ELF-1 (cell line): ENCODE measurements at regions not wholly inside any gene's neighbourhood (a gene's known extent, or its start where the extent isn't known, plus 50 kb on each side); places are given as distances from the start of the nearest gene placed in this dataset.
"Not testable (repeated sequence)": the region's sequence is repeated elsewhere in the genome, so short reads cannot be mapped to it uniquely, and the experiment has no call there.

ENCODE experiments used
- DNase-seq: peaks from one replicate; pipeline ENCODE4 v3.0.0-alpha.2; 2016; ENCODE audit warnings: low read depth, low spot score

DNA sequence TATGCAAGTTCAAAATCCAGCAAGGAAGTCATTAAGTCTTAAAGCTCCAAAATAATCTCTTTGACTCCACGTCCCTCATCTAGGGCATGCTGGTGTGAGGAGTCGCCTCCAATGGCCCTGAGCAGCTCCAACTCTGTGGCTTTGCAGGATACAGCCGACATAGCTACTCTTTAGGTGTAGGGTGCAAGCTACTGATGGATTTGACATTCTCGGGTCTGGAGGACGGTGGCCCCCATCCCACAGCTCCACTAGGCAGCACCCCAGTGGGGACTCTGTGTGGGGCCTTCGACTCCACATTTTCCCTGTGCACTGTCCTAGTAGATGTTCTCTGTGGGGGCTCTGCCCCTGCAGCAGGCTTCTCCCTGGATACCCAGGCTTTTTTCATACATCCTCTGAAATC lies 333.2 kb upstream of the FGF13 start:
- no peak for DNase-seq

DNA sequence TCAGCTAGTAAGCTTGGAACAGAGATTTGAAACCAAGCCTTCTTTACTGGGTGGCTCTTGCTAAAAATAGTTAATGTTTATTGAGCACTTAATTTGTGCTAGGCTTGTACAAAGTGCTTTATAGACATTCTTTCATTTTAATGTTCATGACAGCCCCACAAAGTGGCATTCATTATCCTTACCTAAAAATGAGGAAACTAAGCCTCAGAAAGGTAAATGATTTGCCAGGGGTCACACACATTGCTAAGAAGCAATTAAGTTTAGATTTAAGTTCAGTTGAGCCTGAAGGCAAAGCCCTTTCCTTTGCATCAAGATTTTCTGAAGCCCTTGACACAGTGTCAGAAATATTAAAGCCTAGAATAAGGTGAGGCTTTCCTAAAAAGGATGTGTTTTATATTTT lies 327.5 kb upstream of the FGF13 start:
- no peak for DNase-seq

DNA sequence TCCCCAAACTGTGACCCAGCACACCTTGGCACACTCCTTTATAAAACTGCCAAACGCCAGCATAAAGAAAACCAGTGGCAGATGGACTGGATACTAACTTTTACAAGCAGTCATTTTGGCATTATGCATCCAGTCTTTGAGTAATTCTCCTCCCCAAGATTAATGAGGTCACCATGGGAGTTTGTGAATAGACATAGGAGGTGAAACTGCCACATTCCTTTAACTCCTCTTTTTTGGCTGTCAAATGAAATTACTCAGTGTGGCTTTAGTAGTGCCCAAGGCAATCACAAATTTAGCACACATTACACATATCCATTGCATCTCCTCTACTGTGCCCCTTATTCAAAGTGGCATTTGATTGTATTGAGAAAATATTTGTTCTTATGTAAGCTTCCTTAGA lies 315.3 kb upstream of the FGF13 start:
- DNase-seq = no peak

DNA sequence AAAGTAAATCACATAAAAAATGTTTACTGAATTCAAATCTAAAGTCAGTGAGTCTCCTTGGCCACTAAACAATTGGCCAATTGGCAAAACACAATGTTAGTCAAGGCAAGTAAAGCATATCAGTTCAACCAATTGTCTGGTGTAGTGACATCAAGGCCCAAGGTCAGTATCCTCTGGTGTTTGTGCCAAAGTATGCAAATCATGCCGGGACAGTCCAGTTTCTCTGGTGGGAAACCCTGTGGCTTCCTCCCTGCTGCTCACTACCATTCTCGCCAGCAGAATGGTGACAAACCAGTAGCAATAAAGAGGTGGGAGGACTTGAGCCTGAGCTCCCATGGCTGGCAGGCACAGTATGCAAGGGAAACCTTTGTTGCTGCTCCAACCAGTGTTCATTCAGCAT lies 314.9 kb upstream of the FGF13 start:
- no peak for DNase-seq

DNA sequence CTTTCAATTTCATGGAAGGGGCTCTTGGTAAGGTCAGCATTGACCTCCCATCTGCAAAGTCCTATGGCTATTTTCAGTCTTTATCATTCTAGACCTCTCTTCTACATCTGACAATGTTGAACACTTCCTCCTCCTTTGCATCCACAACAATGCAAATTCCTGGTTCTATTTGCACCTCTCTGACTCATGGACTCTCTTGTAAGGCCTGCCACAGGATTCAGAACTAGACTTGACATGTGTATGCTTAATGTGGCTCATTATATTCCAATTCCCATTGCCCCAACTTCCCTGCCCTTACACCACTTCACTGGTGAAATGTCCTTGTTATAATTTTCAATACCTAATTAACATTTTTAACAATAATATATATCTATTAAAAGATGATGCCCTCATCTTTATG lies 314.3 kb upstream of the FGF13 start:
- no peak for DNase-seq

DNA sequence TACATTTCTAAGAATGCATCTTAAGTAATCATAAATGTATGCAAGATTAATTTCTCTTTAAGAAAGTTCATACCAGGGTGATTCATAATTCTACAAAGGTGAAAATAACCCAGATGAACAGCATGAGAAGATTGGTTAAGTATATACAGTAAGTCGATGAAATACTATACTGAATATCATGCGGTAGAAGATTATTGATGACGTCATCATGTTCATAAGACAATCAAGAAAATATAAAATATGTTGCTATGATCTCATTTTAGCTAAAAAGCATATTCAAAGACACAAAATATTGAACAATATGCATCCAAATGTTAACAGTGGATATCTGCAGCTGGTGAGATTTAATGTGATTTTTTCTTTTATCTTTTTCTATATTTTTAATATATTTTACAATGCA lies 312.0 kb upstream of the FGF13 start:
- DNase-seq = no peak

DNA sequence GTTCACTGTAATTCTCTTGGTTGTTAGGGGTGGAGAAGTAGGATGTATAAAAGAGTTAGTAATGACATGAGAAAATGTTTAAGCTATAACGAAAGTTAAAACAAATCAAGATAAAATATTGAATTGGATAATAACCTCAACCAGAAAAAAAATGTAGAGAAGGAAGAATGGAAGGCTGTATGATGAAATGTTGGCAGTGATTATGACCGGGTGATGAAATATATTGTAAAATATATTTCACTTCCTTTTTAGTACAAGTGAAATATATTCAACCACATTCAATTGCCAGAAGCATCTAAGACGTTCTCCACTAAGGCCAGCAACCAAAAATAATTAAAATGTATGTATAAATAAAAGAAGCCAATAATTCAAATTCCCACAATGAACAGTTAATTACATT lies 309.3 kb upstream of the FGF13 start:
- no peak for DNase-seq

DNA sequence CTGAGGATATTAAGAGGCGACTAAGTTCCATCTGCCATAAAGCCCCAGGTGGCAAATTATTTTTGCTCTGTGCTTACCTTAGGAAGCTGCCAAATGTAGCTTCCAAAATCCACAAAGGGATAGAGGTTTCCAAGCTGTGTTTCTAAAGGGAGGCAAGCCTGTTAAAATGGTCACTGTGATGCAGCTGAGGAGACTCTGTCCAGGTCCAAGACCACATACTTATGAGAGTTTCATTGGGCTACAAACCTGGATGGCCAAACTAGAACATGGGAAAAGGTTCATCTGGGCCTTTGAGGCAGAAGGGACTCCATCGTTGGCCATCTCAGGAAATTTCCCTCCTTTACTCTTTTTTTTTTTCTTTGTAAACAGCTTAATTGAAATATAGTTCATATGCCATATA lies 306.9 kb upstream of the FGF13 start:
- no peak for DNase-seq

DNA sequence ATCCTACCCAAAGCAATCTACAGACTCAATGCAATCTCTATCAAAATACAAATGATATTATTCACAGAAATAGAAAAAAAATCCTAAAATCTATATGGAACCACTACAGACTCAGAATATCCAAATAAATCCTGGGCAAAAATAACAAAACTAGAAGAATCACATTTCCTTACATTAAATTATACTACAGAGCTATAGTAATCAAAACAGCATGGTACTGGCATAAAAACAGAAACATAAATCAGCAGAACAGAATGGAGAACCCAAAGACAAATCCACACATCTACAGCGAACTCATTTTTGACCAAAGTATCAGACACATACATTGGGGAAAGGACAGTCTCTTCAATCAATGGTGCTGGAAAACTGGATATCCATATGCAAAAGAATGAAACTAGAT lies 304.1 kb upstream of the FGF13 start:
- DNase-seq = no peak

DNA sequence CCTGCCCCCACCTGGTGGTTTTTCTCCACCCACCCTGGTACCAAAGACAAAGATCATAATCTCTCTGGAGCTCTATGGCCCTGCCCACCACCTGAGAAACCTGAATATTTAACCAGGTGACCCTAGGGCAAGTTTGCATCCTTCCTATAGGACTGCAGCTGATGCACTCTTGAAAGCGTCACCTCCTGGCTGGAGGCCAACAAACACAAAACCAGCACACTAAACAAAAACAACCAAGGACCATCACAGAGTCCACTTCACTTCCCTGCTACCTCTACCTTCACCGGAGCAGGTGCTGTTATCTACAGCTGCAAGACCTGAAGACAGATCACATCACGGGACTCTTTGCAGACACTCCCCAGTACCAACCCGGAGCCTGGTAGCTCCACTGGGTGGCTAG lies 296.7 kb upstream of the FGF13 start:
- peak; percentile 69 for DNase-seq

DNA sequence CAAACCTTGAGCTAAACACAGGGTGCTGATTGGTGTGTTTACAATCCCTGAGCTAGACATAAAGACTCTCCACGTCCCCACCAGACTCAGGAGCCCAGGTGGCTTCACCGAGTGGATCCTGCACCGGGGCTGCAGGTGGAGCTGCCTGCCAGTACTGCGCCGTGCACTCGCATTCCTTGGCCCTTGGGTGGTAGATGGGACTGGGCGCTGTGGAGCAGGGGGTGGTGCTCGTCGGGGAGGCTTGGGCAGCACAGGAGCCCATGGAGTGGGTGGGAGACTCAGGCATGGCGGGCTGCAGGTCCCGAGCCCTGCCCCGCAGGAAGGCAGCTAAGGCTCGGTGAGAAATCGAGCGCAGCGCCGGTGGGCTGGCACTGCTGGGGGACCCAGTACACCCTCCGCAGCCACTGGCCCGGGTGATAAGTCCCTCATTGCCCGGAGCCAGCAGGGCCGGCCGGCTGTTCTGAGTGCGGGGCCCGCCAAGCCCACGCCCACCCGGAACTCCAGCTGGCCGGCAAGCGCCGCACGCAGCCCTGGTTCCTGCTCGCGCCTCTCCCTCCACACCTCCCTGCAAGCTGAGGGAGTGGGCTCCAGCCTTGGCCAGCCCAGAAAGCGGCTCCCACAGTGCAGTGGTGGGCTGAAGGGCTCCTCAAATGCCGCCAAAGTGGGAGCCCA lies 292.5 kb upstream of the FGF13 start:
- DNase-seq = not testable (repeated sequence)

DNA sequence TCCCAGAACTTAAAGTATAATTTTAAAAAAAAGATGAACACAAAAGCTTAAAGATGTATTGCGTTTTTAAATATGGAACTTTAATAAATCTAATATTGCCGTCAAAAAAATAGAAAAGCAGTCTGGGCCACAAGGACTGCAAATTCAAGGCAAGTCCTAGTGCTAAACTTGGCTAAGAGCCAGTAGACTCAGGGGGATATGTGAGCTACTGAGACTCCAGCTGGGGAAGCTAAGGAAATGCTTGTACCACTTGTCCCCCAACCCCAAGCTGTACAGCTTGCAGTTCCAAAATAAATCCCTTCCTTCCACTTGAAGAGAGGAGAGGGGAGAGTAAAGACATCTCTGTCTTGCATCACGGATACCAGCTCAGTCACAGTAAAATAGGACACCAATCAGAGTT lies 290.8 kb upstream of the FGF13 start:
- no peak for DNase-seq

DNA sequence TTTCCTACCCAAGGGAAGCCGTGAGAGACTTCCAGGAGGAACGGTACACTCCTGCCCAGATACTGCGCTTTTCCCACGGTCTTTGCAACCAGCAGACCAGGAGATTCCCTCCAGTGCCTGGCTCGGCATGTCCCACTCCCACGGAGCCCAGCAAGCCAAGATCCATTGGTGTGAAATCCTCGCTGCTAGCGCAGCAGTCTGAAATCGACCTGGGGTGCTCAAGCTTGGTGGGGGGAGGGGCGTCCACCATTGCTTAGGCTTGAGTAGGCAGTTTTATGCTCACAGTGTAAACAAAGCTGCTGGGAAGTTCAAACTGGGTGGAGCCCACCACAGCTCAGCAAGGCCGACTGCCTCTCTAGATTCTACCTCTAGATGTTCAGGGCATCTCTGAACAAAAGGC lies 284.8 kb upstream of the FGF13 start:
- DNase-seq = peak; percentile 5

DNA sequence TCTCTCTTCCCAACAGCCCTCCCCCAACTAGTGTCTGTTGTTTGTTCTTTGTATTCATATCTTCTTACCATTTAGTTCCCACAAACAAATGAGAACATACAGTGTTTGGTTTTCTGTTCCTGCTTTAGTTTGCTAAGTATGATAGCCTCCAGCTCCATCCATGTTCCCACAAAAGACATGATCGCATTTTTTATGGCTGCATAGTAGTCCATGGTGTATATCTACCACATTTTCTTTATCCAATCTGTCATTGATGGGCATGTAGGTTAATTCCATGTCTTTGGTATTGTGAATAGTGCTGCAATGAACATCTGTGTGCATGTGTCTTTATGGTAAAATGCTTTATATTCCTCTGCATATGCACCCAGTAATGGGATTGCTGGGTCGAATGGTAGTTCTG lies 283.9 kb upstream of the FGF13 start:
- no peak for DNase-seq

DNA sequence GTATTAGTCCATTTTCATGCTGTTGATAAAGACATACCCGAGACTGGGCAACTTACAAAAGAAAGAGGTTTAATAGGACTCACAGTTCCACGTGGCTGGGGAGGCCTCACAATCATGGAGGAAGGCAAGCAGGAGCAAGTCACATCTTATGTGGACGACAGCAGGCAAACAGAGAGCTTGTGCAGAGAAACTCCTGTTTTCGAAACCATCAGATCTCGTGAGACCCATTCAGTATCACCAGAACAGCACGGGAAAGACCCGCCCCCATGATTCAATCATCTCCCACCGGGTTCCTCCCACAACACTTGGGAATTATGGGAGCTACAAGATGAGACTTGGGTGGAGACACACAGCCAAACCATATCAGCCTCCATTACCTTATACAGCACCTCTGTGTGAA lies 278.9 kb upstream of the FGF13 start:
- not testable (repeated sequence) for DNase-seq

DNA sequence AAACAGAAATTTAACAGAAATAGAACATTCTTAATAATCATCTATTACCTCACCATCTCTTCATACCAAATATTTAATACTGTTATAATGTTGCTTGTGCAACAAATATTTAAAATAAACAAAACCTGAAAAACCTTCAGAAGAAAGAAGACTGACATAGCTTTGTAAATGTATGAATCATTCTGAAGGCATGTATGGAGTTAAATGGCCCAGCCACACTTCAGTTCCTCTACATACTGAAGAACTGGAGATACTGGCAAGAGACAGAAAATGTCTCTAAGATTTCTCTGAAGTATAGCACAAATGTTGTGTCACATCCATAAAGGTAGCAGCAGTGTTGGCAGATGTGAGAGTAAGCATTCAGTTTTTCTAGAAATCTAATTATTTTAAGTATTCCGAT lies 275.3 kb upstream of the FGF13 start:
- DNase-seq = no peak

DNA sequence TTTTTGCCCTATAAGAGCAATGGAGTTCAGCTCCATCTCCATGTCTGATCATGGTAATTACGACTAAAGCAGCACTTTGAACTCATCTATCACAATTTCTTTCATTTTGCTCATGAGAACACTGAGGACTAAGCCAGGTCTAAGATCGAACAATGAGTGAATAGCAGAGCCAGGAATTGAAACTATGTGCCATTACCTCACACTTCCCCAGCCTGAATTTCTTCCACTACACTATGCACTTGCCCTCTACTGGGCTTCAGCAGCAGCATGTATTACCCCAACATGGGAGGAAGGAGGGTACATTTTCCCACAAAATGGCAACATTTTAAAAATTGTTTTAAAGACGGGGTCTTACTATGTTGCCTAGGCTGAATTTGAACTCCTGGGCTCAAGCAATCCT lies 274.7 kb upstream of the FGF13 start:
- no peak for DNase-seq

DNA sequence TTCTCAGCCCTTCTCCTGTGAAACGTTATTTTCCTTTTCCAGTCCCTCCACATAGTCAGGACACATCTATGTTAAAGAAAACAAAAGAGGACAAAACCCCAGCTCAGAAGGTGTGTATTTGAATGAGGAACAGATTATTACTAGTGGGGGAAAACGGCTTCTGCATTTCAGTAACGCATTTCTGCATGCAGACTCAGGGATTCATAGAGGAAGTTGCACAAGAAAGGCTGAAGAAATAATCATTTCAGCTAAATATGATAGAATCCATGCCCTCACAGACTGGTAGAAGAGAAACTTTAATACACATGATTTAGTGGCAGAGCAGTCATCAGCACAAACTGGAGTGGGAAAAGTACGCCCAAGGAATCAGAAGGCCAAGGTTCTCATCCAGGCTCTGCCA lies 270.8 kb upstream of the FGF13 start:
- DNase-seq = no peak

DNA sequence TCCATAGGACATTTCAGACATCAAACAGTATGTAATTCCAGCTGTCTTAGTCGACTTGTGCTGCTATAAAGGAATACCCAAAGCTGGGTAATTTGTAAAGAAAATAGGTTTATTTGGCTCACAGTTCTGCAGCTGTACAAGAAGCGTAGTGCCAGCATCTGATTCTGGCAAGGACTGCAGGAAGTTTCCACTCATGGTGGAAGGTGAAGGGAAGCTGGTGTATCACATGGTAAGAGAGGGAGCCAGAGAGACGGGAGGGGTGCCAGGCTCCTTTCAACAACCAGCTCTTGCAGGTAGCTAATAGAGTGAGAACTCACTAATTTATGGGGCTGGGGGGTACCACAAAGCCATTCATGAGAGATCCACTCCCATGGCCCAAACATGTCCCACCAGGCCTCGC lies 253.0 kb upstream of the FGF13 start:
- DNase-seq = no peak

DNA sequence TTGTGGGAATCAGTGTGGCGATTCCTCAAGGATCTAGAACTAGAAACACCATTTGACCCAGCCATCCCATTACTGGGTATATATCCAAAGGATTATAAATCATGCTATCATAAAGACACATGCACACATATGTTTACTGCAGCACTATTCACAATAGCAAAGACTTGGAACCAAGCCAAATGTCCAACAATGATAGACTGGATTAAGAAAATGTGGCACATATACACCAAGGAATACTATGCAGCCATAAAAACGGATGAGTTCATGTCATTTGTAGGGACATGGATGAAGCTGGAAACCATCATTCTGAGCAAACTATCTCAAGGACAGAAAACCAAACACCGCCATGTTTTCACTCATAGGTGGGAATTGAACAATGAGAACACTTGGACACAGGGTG lies 250.9 kb upstream of the FGF13 start:
- DNase-seq = not testable (repeated sequence)

DNA sequence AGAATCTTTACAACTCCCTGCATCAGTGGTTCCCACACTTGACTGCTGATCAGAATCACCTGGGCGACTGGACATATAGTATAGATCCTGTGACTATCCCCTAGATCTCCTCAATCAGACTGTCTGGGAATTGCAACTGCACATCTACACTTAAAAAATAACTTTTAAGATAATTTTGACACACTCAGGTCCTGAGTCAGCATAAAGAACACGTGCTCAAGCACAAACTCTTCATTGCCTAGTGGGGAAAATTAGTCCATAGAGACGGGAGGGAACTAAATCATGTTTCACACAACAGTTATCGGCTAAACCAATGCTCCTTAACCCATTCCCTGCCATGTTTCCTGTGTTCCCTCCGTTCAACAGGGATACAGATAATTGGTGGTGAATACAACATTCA lies 243.5 kb upstream of the FGF13 start:
- no peak for DNase-seq

DNA sequence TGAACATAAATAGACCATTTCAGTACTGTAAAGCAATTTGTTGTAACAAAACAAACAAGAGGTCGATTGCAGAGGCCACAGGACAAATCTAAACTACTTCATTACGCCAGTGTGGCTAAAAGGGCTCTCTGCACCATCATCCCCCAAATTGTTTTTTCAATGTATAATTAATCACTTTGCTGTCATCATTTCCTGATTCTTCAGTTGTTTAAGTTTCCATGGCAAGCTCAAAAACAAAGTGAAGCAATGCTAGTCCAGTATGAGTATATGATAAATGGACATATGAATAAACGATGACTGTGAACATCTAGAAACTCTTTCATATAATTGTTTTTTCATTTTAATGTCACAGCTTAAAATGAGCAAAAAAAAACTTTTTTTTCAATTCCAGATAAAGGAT lies 235.4 kb upstream of the FGF13 start:
- no peak for DNase-seq

DNA sequence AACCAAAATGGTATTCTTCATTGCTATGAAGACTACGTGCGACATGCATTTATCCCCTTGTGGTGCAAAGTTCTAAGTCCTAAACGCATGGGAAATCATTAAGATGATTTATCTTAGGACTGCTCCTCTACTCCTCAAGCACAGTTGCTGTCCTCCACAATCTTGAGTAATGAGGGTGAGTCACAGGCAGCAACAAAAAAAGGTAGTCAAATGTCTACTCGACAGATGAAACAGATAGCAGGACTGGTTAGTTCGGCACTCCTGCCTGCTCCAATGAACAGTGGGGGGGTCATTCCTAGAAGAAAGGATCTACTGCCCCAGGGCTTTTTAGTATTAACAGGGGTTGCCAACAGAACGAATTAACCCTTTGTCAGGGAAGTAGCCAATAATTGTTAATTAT lies 233.7 kb upstream of the FGF13 start:
- peak; percentile 67 for DNase-seq

DNA sequence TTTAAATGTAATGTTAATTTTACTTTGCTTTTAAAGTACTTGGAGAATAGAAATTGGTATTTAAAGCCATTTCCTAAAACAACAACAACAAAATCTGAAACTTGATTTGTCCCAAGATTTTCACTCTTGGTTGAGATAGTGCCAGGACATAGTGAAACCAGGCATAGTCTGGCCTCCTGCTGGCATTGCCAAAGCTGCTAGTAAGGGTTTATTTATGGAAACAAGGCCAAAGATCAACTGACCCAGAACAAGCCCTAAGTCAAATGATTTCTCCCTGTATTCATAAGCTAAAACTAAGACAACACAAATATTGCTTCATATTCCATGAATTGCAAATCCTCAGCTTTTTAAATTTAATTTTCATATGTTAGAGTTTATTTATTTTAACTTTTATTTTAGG lies 227.5 kb upstream of the FGF13 start:
- no peak for DNase-seq
